ENCODE measurements at regions not wholly inside any gene's neighbourhood (a gene's known extent, or its start where the extent isn't known, plus 50 kb on each side); places are given as distances from the start of the nearest gene placed in this dataset.

DNA sequence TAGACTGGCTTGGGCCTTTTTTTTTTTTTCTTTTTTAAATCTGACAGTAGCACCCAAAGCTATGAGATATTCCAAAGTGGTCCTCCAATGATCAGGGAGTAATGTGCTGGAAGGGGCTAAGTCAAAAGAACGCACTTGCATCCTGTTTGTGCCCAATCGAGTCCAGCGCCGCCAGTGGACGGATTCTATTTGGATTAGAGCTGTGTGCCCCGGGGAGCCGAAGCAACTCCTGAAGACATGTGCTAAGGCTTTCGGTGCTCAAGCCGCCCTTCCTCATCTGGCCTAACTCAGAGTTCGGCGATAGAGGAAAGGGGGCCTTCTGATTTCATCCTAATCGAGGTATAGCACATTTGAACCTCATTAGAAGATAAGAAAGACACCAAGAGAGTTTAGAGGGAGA lies 147.8 kb upstream of the NECTIN1 start:
- WGBS (ENCODE audit: low lambda C conversion rate): 45% methylated on average over 12 of the region's 12 CpGs
- Histone ChIP-seq H3K4me1 (ENCODE audit: insufficient read depth, low read length) (no peaks in the 10 kb centered on the region), H3K27ac (ENCODE audit: extremely low read length, insufficient read depth, low read length) (no peak overlapping the region), H4K20me1 (ENCODE audit: insufficient read depth, low read length) (no peaks in the 10 kb centered on the region), H3K4me2 (ENCODE audit: low read depth, low read length) (no peak overlapping the region), H3K79me2 (ENCODE audit: insufficient read depth, low read length) (no peaks in the 10 kb centered on the region), H3K36me3 (replicated peaks in 1 of 2; ENCODE audit: control insufficient read depth in 1 of 2, insufficient read depth in 2 of 2, low read length in 2 of 2) (no peaks in the 10 kb centered on the region), H3K27me3 (ENCODE audit: control insufficient read depth in 1 of 2, insufficient read depth in 2 of 2, low read length in 2 of 2) (peaks cover 0 to 46% of the 10 kb centered on the region in 2 experiments; a peak in 3 of 5 replicates), H2AFZ (ENCODE audit: low read length) (no peak overlapping the region), H3K4me3 (replicated peaks in 1 of 3; ENCODE audit: insufficient read depth in 1 of 3, low read depth in 2 of 3, low read length in 3 of 3) (no peak overlapping the region), H3K9me3 (ENCODE audit: low read length) (no peaks in the 10 kb centered on the region), H3K9ac (ENCODE audit: insufficient read depth, low read depth, low read length) (no peak overlapping the region)
- in situ Hi-C loops (cut with HindIII; ENCODE audit: extremely low pct_ligation_motif_present, low pct_unique_long_range_greater_than_20kb) (no loop called here), intact Hi-C loops (cut with micrococcal nuclease; ENCODE audit: unreplicated experiment) (no loop called here)
- CTCF ChIA-PET (ENCODE audit: low intra/inter-chr PET ratio, low total read pairs): no interaction called here
- POLR2A ChIA-PET: no interaction called here
- DNase-seq (ENCODE audit: low spot score) (no peak), ATAC-seq (no peak), FAIRE-seq (no peak)
- no TSS peak for BruUV-seq (replicated peaks)
- TF ChIP-seq ZNF383 (CRISPR knock-in tag; IDR thresholded peaks at IDR 0.05; ENCODE audit: borderline replicate concordance) (no peak), KAT7 (CRISPR knock-in tag; IDR thresholded peaks at IDR 0.05; ENCODE audit: borderline replicate concordance) (no peak), SP1 (IDR thresholded peaks at IDR 0.05) (no peak), SP1 (CRISPR knock-in tag; IDR thresholded peaks at IDR 0.05) (no peak), ZNF780A (CRISPR knock-in tag; IDR thresholded peaks at IDR 0.05) (no peak), ERF (CRISPR knock-in tag; IDR thresholded peaks at IDR 0.05) (no peak), ZNF367 (CRISPR knock-in tag; IDR thresholded peaks at IDR 0.05; ENCODE audit: borderline replicate concordance) (no peak), BHLHE40 (IDR thresholded peaks at IDR 0.05; ENCODE audit: low read length) (no peak), MIER2 (CRISPR knock-in tag; IDR thresholded peaks at IDR 0.05) (no peak), SOX13 (IDR thresholded peaks at IDR 0.05) (no peak), SOX13 (CRISPR knock-in tag; conservative IDR thresholded peaks at IDR 0.05 in 1 of 2, IDR thresholded peaks at IDR 0.05 in 1 of 2) (no peak), ZSCAN22 (CRISPR knock-in tag; IDR thresholded peaks at IDR 0.05) (no peak), GATAD1 (CRISPR knock-in tag; IDR thresholded peaks at IDR 0.05) (no peak)
- TF ChIP-seq, protein P1, sequence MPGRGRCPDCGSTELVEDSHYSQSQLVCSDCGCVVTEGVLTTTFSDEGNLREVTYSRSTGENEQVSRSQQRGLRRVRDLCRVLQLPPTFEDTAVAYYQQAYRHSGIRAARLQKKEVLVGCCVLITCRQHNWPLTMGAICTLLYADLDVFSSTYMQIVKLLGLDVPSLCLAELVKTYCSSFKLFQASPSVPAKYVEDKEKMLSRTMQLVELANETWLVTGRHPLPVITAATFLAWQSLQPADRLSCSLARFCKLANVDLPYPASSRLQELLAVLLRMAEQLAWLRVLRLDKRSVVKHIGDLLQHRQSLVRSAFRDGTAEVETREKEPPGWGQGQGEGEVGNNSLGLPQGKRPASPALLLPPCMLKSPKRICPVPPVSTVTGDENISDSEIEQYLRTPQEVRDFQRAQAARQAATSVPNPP (CRISPR knock-in tag; IDR thresholded peaks at IDR 0.05): no peak
- TF ChIP-seq, protein P2, sequence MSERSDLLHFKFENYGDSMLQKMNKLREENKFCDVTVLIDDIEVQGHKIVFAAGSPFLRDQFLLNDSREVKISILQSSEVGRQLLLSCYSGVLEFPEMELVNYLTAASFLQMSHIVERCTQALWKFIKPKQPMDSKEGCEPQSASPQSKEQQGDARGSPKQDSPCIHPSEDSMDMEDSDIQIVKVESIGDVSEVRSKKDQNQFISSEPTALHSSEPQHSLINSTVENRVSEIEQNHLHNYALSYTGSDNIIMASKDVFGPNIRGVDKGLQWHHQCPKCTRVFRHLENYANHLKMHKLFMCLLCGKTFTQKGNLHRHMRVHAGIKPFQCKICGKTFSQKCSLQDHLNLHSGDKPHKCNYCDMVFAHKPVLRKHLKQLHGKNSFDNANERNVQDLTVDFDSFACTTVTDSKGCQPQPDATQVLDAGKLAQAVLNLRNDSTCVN (CRISPR knock-in tag; IDR thresholded peaks at IDR 0.05; ENCODE audit: borderline replicate concordance): no peak
- TF ChIP-seq, protein P3, sequence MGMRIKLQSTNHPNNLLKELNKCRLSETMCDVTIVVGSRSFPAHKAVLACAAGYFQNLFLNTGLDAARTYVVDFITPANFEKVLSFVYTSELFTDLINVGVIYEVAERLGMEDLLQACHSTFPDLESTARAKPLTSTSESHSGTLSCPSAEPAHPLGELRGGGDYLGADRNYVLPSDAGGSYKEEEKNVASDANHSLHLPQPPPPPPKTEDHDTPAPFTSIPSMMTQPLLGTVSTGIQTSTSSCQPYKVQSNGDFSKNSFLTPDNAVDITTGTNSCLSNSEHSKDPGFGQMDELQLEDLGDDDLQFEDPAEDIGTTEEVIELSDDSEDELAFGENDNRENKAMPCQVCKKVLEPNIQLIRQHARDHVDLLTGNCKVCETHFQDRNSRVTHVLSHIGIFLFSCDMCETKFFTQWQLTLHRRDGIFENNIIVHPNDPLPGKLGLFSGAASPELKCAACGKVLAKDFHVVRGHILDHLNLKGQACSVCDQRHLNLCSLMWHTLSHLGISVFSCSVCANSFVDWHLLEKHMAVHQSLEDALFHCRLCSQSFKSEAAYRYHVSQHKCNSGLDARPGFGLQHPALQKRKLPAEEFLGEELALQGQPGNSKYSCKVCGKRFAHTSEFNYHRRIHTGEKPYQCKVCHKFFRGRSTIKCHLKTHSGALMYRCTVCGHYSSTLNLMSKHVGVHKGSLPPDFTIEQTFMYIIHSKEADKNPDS (CRISPR knock-in tag; IDR thresholded peaks at IDR 0.05): no peak

All from HepG2 (cell line).